Upper lobe of left lung (tissue), 4 donors: ENCODE measurements at regions not wholly inside any gene's neighbourhood (a gene's known extent, or its start where the extent isn't known, plus 50 kb on each side); places are given as distances from the start of the nearest gene placed in this dataset.

Experiments
- POLR2A ChIP-seq, 4 donors: fragments of 450-650 bp; IDR thresholded peaks; one replicate each; pipeline ENCODE4 v1.5.1; 2016 to 2017; ENCODE audit warnings: antibody characterized with exemption in 4 of 4, mild to moderate bottlenecking in 2 of 4
- POLR2AphosphoS5 ChIP-seq, 2 donors: sonication (generic); formaldehyde crosslinking; IDR thresholded peaks; one replicate each; pipeline ENCODE4 v1.5.1; 2017; ENCODE audit warnings: antibody characterized with exemption in 2 of 2
- TF ChIP-seq, protein P1 (sequence below), 6 experiments: fragments of 450-650 bp in 4 of 6; fragments of 200-600 bp in 2 of 6; sonication (generic) in 2 of 6; IDR thresholded peaks; one replicate each; pipeline ENCODE4 v1.5.1; 2016 to 2019; ENCODE audit warnings: antibody characterized with exemption in 6 of 6

DNA sequence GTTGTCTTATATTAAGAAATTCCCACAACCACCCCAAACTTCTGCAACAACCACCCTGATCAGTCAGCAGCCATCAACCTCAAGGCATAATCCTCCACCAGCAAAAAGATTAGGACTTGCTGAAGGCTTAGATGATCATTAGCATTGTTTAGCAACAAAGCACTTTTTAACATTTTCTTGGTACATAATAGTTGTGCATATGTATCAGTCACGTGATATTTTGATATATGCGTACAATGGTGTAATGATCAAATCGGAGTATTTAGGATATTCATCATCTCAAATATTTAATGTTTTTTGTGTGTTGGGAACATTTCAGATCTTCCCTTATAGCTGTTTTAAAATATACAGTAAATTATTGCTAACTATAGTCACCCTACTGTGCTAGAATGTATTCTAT, 73.5 kb upstream of the API5 start:
- TF ChIP-seq, protein P1, sequence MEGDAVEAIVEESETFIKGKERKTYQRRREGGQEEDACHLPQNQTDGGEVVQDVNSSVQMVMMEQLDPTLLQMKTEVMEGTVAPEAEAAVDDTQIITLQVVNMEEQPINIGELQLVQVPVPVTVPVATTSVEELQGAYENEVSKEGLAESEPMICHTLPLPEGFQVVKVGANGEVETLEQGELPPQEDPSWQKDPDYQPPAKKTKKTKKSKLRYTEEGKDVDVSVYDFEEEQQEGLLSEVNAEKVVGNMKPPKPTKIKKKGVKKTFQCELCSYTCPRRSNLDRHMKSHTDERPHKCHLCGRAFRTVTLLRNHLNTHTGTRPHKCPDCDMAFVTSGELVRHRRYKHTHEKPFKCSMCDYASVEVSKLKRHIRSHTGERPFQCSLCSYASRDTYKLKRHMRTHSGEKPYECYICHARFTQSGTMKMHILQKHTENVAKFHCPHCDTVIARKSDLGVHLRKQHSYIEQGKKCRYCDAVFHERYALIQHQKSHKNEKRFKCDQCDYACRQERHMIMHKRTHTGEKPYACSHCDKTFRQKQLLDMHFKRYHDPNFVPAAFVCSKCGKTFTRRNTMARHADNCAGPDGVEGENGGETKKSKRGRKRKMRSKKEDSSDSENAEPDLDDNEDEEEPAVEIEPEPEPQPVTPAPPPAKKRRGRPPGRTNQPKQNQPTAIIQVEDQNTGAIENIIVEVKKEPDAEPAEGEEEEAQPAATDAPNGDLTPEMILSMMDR (IDR thresholded peaks at IDR 0.05) = no peak
- no peak for TF ChIP-seq POLR2A (IDR thresholded peaks at IDR 0.05)
- no peak for TF ChIP-seq POLR2AphosphoS5 (IDR thresholded peaks at IDR 0.05)
